ENCODE measurements at regions not wholly inside any gene's neighbourhood (a gene's known extent, or its start where the extent isn't known, plus 50 kb on each side); places are given as distances from the start of the nearest gene placed in this dataset.

DNA sequence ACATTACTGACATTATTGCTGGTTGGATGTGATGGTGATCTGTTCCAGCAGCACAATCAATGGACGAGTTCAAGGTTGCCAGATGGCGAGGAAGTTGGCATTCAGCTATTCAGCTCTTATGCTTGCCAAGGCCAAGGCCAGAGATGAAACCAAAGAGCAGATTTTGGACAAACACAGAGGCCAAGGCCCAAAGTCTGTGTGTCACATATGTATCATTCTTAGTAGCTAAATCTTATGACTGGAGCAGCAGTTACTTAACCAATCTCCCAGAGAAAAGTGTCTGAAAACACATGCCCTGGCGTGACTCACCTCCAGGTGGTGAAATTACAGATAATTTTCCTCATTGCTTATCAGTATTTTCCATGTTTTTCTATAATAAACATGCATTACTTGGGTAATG lies 189.0 kb upstream of the EGFLAM start:
- H3K79me1 ChIP-seq (ENCODE audit: low read depth in 1 of 2, low read length in 2 of 2): no peaks in the 10 kb centered on the region
- H3K4me3 ChIP-seq (ENCODE audit: insufficient read depth, low read depth, low read length): no peak overlapping the region
- no peak overlapping the region for H3K9ac ChIP-seq (ENCODE audit: low read depth, low read length)
- no peak overlapping the region for H4K91ac ChIP-seq (ENCODE audit: insufficient read depth, low read depth, low read length)
- no peak overlapping the region for H2BK15ac ChIP-seq (ENCODE audit: low read depth, low read length)
- H3K27me3 ChIP-seq (ENCODE audit: control insufficient read depth, insufficient read depth, low read length): peaks cover 6% of the 10 kb centered on the region
- no peaks in the 10 kb centered on the region for H3K9me3 ChIP-seq (ENCODE audit: control insufficient read depth, insufficient read depth, low read length)
- no peaks in the 10 kb centered on the region for H4K20me1 ChIP-seq (ENCODE audit: insufficient read depth, low read length)
- H2AFZ ChIP-seq (replicated peaks; ENCODE audit: low read length, poor library complexity): no peak overlapping the region
- H2BK20ac ChIP-seq (ENCODE audit: low read depth, low read length): no peak overlapping the region
- H2BK5ac ChIP-seq (ENCODE audit: low read depth, low read length, poor library complexity, severe bottlenecking): no peak overlapping the region
- H2BK120ac ChIP-seq (ENCODE audit: low read depth, low read length): no peak overlapping the region
- no peaks in the 10 kb centered on the region for H3K36me3 ChIP-seq (ENCODE audit: control insufficient read depth, insufficient read depth, low read length)
- H2AK5ac ChIP-seq (ENCODE audit: low read depth, low read length): no peak overlapping the region
- H3K4ac ChIP-seq (ENCODE audit: low read depth, low read length): no peak overlapping the region
- H2AK9ac ChIP-seq (replicated peaks; ENCODE audit: low read depth, low read length, poor library complexity): no peak overlapping the region
- ATAC-seq (ENCODE audit: low read depth) (no peak), DNase-seq (no peak)
- intact Hi-C loops (cut with micrococcal nuclease): no loop called here
- dilution Hi-C loops (cut with HindIII; ENCODE audit: low sequenced_read_pairs, unreplicated experiment): no loop called here
- no peak overlapping the region for H3K56ac ChIP-seq (ENCODE audit: extremely low read depth, insufficient read depth, low read length)
- ChIA-PET CTCF (no interaction called here), POLR2A (ENCODE audit: unreplicated experiment) (no interaction called here)
- no peak overlapping the region for H3K4me2 ChIP-seq (ENCODE audit: low read depth, low read length)
- in situ Hi-C loops (cut with MboI; ENCODE audit: low sequenced_read_pairs): no loop called here
- H3K18ac ChIP-seq (ENCODE audit: low read depth, low read length): no peak overlapping the region
- no peak overlapping the region for H3K14ac ChIP-seq (replicated peaks; ENCODE audit: low read depth, low read length)
- BruUV-seq (replicated peaks): no TSS peak
- H3K27ac ChIP-seq (ENCODE audit: insufficient read depth, low read length): no peak overlapping the region
- 0 out of 2 replicates have a peak, but pooled peaks cover 3% of the 10 kb centered on the region for H3K9me1 ChIP-seq (ENCODE audit: insufficient read depth, low read length)
- H3K23ac ChIP-seq (ENCODE audit: low read depth, low read length): no peak overlapping the region
- TF ChIP-seq CEBPB (IDR thresholded peaks at IDR 0.05; ENCODE audit: low read depth, low read length): no peak
- no peak overlapping the region for H4K5ac ChIP-seq (ENCODE audit: low read depth, low read length)
- no CpG with 5 or more reads among the region's 3 CpGs for WGBS, 2 experiments (ENCODE audit: extremely low coverage in 2 of 2, insufficient read length in 1 of 2)
- no peaks in the 10 kb centered on the region for H3K4me1 ChIP-seq (ENCODE audit: control insufficient read depth, insufficient read depth, low read length)
- no peak overlapping the region for H4K8ac ChIP-seq (ENCODE audit: low read depth in 2 of 2, low read length in 2 of 2)
